ENCODE measurements at regions not wholly inside any gene's neighbourhood (a gene's known extent, or its start where the extent isn't known, plus 50 kb on each side); places are given as distances from the start of the nearest gene placed in this dataset.
A peak's percentile ranks its signal among the peaks of the same experiment; 100 is the strongest.
"Not testable (repeated sequence)": the region's sequence is repeated elsewhere in the genome, so short reads cannot be mapped to it uniquely, and the experiment has no call there.

DNA sequence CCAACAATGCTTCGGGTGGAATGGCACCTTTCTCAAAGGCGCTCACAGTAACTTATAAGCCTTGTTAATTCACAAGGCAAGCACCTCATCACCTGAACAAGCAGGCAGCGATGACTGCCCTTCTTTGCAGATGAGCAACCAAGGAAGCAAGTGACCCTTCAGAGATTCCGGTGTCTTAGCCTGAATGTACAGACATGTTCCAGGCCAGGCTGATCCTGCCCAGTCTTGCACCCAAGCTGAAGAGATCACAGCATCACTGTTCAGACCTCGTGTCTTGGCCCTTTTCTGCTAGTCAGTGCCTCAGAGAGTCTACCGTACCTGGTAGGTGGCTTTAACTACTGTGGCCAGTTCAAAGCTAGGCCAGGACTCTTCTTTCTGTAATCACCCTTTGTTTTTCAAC lies 94.7 kb upstream of the ERCC6L2 start:
- TF ChIP-seq, protein P1, sequence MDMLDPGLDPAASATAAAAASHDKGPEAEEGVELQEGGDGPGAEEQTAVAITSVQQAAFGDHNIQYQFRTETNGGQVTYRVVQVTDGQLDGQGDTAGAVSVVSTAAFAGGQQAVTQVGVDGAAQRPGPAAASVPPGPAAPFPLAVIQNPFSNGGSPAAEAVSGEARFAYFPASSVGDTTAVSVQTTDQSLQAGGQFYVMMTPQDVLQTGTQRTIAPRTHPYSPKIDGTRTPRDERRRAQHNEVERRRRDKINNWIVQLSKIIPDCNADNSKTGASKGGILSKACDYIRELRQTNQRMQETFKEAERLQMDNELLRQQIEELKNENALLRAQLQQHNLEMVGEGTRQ (CRISPR knock-in tag; IDR thresholded peaks at IDR 0.05), result no peak
- TF ChIP-seq, protein P2, sequence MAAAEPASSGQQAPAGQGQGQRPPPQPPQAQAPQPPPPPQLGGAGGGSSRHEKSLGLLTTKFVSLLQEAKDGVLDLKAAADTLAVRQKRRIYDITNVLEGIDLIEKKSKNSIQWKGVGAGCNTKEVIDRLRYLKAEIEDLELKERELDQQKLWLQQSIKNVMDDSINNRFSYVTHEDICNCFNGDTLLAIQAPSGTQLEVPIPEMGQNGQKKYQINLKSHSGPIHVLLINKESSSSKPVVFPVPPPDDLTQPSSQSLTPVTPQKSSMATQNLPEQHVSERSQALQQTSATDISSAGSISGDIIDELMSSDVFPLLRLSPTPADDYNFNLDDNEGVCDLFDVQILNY (CRISPR knock-in tag; IDR thresholded peaks at IDR 0.05), result no peak
- TF ChIP-seq NFYB (CRISPR knock-in tag; conservative IDR thresholded peaks at IDR 0.05; ENCODE audit: low read depth) (no peak), MYBL2 (CRISPR knock-in tag; IDR thresholded peaks at IDR 0.05) (no peak), ZNF416 (CRISPR knock-in tag; IDR thresholded peaks at IDR 0.05) (no peak), SP1 (CRISPR knock-in tag; conservative IDR thresholded peaks at IDR 0.05) (no peak), SMAD4 (CRISPR knock-in tag; IDR thresholded peaks at IDR 0.05) (no peak), ATF1 (CRISPR knock-in tag; IDR thresholded peaks at IDR 0.05) (no peak), ETV6 (CRISPR knock-in tag; IDR thresholded peaks at IDR 0.05) (no peak), ZNF138 (CRISPR knock-in tag; conservative IDR thresholded peaks at IDR 0.05) (no peak), SOX15 (CRISPR knock-in tag; IDR thresholded peaks at IDR 0.05) (no peak), ZNF423 (CRISPR knock-in tag; IDR thresholded peaks at IDR 0.05) (no peak), JUN (CRISPR knock-in tag; IDR thresholded peaks at IDR 0.05) (no peak)
- TF ChIP-seq, protein P3, sequence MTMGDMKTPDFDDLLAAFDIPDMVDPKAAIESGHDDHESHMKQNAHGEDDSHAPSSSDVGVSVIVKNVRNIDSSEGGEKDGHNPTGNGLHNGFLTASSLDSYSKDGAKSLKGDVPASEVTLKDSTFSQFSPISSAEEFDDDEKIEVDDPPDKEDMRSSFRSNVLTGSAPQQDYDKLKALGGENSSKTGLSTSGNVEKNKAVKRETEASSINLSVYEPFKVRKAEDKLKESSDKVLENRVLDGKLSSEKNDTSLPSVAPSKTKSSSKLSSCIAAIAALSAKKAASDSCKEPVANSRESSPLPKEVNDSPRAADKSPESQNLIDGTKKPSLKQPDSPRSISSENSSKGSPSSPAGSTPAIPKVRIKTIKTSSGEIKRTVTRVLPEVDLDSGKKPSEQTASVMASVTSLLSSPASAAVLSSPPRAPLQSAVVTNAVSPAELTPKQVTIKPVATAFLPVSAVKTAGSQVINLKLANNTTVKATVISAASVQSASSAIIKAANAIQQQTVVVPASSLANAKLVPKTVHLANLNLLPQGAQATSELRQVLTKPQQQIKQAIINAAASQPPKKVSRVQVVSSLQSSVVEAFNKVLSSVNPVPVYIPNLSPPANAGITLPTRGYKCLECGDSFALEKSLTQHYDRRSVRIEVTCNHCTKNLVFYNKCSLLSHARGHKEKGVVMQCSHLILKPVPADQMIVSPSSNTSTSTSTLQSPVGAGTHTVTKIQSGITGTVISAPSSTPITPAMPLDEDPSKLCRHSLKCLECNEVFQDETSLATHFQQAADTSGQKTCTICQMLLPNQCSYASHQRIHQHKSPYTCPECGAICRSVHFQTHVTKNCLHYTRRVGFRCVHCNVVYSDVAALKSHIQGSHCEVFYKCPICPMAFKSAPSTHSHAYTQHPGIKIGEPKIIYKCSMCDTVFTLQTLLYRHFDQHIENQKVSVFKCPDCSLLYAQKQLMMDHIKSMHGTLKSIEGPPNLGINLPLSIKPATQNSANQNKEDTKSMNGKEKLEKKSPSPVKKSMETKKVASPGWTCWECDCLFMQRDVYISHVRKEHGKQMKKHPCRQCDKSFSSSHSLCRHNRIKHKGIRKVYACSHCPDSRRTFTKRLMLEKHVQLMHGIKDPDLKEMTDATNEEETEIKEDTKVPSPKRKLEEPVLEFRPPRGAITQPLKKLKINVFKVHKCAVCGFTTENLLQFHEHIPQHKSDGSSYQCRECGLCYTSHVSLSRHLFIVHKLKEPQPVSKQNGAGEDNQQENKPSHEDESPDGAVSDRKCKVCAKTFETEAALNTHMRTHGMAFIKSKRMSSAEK (CRISPR knock-in tag; IDR thresholded peaks at IDR 0.05; ENCODE audit: borderline replicate concordance), result no peak
- TF ChIP-seq, protein P4, sequence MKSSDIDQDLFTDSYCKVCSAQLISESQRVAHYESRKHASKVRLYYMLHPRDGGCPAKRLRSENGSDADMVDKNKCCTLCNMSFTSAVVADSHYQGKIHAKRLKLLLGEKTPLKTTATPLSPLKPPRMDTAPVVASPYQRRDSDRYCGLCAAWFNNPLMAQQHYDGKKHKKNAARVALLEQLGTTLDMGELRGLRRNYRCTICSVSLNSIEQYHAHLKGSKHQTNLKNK (CRISPR knock-in tag; IDR thresholded peaks at IDR 0.05), result no peak
- TF ChIP-seq, protein P5, sequence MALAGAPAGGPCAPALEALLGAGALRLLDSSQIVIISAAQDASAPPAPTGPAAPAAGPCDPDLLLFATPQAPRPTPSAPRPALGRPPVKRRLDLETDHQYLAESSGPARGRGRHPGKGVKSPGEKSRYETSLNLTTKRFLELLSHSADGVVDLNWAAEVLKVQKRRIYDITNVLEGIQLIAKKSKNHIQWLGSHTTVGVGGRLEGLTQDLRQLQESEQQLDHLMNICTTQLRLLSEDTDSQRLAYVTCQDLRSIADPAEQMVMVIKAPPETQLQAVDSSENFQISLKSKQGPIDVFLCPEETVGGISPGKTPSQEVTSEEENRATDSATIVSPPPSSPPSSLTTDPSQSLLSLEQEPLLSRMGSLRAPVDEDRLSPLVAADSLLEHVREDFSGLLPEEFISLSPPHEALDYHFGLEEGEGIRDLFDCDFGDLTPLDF (CRISPR knock-in tag; IDR thresholded peaks at IDR 0.05), result no peak
- TF ChIP-seq, protein P6, sequence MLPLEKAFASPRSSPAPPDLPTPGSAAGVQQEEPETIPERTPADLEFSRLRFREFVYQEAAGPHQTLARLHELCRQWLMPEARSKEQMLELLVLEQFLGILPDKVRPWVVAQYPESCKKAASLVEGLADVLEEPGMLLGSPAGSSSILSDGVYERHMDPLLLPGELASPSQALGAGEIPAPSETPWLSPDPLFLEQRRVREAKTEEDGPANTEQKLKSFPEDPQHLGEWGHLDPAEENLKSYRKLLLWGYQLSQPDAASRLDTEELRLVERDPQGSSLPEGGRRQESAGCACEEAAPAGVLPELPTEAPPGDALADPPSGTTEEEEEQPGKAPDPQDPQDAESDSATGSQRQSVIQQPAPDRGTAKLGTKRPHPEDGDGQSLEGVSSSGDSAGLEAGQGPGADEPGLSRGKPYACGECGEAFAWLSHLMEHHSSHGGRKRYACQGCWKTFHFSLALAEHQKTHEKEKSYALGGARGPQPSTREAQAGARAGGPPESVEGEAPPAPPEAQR (CRISPR knock-in tag; IDR thresholded peaks at IDR 0.05), result no peak
- TF ChIP-seq, protein P7, sequence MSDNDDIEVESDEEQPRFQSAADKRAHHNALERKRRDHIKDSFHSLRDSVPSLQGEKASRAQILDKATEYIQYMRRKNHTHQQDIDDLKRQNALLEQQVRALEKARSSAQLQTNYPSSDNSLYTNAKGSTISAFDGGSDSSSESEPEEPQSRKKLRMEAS (CRISPR knock-in tag; IDR thresholded peaks at IDR 0.05), result no peak
- H3K4me1 Mint-ChIP-seq, result peaks cover 8% of the 10 kb centered on the region
- ATAC-seq (no peak), DNase-seq (ENCODE audit: low spot score) (no peak)
- H3K4me3 Mint-ChIP-seq, result no peak overlapping the region
- H3K9me3 Mint-ChIP-seq, result no peaks in the 10 kb centered on the region
- H3K27ac Mint-ChIP-seq, result no peak overlapping the region
- no peaks in the 10 kb centered on the region for H3K27me3 Mint-ChIP-seq (ENCODE audit: low read depth)
- ChIA-PET POLR2A (no interaction called here), CTCF (no interaction called here)
- H3K36me3 Mint-ChIP-seq, result no peaks in the 10 kb centered on the region

DNA sequence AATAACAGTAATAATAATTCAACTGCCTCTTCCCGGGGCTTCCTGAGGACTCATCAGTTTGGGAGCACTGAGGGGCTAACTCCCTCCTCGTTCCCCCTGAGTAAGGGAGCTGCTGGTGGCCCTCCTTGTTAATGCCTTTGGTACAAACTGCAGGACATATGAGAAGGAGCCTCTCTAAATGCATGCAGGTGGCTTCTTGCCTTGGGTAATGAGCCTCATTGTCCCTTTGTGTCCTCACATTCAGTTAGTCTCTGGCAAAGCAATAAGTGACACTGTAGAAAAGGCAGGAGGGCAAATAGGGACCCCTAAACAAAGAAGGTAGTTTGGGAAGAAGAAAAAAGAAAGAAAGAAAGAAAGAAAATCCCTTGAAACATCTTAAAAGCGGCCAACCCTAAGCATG lies 95.4 kb upstream of the ERCC6L2 start:
- no peaks in the 10 kb centered on the region for H3K27me3 Mint-ChIP-seq (ENCODE audit: low read depth)
- ATAC-seq (no peak), DNase-seq (ENCODE audit: low spot score) (no peak)
- no peaks in the 10 kb centered on the region for H3K36me3 Mint-ChIP-seq
- peaks cover 2% of the 10 kb centered on the region for H3K4me1 Mint-ChIP-seq
- no peaks in the 10 kb centered on the region for H3K9me3 Mint-ChIP-seq
- POLR2A ChIA-PET, result no interaction called here
- CTCF ChIA-PET, result no interaction called here
- H3K27ac Mint-ChIP-seq, result no peak overlapping the region
- TF ChIP-seq, protein P8, sequence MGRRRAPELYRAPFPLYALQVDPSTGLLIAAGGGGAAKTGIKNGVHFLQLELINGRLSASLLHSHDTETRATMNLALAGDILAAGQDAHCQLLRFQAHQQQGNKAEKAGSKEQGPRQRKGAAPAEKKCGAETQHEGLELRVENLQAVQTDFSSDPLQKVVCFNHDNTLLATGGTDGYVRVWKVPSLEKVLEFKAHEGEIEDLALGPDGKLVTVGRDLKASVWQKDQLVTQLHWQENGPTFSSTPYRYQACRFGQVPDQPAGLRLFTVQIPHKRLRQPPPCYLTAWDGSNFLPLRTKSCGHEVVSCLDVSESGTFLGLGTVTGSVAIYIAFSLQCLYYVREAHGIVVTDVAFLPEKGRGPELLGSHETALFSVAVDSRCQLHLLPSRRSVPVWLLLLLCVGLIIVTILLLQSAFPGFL (CRISPR knock-in tag; IDR thresholded peaks at IDR 0.05; ENCODE audit: borderline replicate concordance), result no peak
- 0 out of 2 replicates have a peak, but pooled peaks have one; percentile 23 for TF ChIP-seq ZNF263 (CRISPR knock-in tag; IDR thresholded peaks at IDR 0.05; ENCODE audit: low read depth)
- H3K4me3 Mint-ChIP-seq, result no peak overlapping the region

DNA sequence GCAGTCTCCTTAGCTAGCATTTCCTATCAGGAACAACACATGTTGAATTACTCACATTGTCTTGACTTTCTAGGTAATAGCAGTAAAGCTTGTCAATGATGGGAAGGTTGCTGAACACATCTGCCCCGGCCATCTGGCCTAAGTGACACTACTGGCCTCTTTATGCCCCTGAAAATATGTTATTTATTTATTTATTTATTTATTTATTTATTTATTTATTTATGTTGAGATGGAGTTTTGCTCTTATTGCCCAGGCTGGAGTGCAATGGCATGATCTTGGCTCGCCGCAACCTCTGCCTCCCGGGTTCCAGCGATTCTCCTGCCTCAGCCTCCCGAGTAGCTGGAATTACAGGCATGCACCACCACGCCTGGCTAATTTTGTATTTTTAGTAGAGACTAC lies 95.9 kb upstream of the ERCC6L2 start:
- H3K36me3 Mint-ChIP-seq; H3K9me3 Mint-ChIP-seq; H3K27ac Mint-ChIP-seq; POLR2A ChIA-PET; DNase-seq (ENCODE audit: low spot score); ATAC-seq; H3K4me3 Mint-ChIP-seq; CTCF ChIA-PET; H3K27me3 Mint-ChIP-seq (ENCODE audit: low read depth); H3K4me1 Mint-ChIP-seq: not testable (repeated sequence)

Data from WTC11 (cell line).